Subcutaneous abdominal adipose tissue (tissue), 5 donors: ENCODE measurements at regions not wholly inside any gene's neighbourhood (a gene's known extent, or its start where the extent isn't known, plus 50 kb on each side); places are given as distances from the start of the nearest gene placed in this dataset.

Source experiments
- H3K27ac ChIP-seq: one replicate; pipeline ENCODE4 v1.7.0; 2013; ENCODE audit warnings: low read depth, mild to moderate bottlenecking, inconsistent platforms, low read length, moderate library complexity
- H3K27me3 ChIP-seq, 5 donors: one replicate each; pipeline ENCODE4 v1.7.0; 2013; ENCODE audit warnings: low read length in 5 of 5, inconsistent platforms in 1 of 5; ENCODE audit not compliant: control insufficient read depth in 5 of 5, insufficient read depth in 4 of 5
- H3K36me3 ChIP-seq, 5 donors: one replicate each; pipeline ENCODE4 v1.7.0; 2013; ENCODE audit warnings: low read length in 5 of 5; ENCODE audit not compliant: control insufficient read depth in 5 of 5, insufficient read depth in 5 of 5
- H3K4me1 ChIP-seq, 5 donors: one replicate each; pipeline ENCODE4 v1.7.0; 2013; ENCODE audit warnings: low read length in 5 of 5, mild to moderate bottlenecking in 3 of 5, moderate library complexity in 1 of 5; ENCODE audit not compliant: control insufficient read depth in 5 of 5, insufficient read depth in 5 of 5
- H3K4me3 ChIP-seq, 5 donors: one replicate each; pipeline ENCODE4 v1.7.0; 2013; ENCODE audit warnings: low read length in 5 of 5, low read depth in 1 of 5
- H3K9ac ChIP-seq, 5 donors: one replicate each; pipeline ENCODE4 v1.7.0; 2013; ENCODE audit warnings: low read length in 5 of 5, mild to moderate bottlenecking in 4 of 5, moderate library complexity in 3 of 5
- H3K9me3 ChIP-seq, 5 donors: one replicate each; pipeline ENCODE4 v1.7.0; 2013; ENCODE audit warnings: low read length in 5 of 5; ENCODE audit not compliant: control insufficient read depth in 5 of 5
- donor health status: healthy.
- donor health status: healthy.
- donor health status: healthy.
- donor health status: healthy.
- donor health status: healthy.

GRCh38 chr1:244164511-244164890 lies 113.4 kb downstream of the ZBTB18 start:
- no peaks in the 10 kb centered on the region for H3K27me3 ChIP-seq
- peak overlapping the region; percentile 37 for H3K27ac ChIP-seq
- no peaks in the 10 kb centered on the region for H3K9me3 ChIP-seq
- H3K36me3 ChIP-seq = no peaks in the 10 kb centered on the region
- no peak overlapping the region for H3K4me3 ChIP-seq
- peaks cover 0 to 18% (median 0%) of the 10 kb centered on the region in 5 donors for H3K4me1 ChIP-seq
- no peak overlapping the region for H3K9ac ChIP-seq

- H3K9ac ChIP-seq = no peak overlapping the region
- no peaks in the 10 kb centered on the region for H3K27me3 ChIP-seq
- H3K27ac ChIP-seq = no peak overlapping the region
- no peaks in the 10 kb centered on the region for H3K36me3 ChIP-seq
- H3K4me1 ChIP-seq = peaks cover 0 to 18% (median 0%) of the 10 kb centered on the region in 5 donors
- H3K9me3 ChIP-seq = no peaks in the 10 kb centered on the region
- H3K4me3 ChIP-seq = no peak overlapping the region
Measured at GRCh38 chr1:244165021-244165420, 113.9 kb downstream of the ZBTB18 start.

DNA sequence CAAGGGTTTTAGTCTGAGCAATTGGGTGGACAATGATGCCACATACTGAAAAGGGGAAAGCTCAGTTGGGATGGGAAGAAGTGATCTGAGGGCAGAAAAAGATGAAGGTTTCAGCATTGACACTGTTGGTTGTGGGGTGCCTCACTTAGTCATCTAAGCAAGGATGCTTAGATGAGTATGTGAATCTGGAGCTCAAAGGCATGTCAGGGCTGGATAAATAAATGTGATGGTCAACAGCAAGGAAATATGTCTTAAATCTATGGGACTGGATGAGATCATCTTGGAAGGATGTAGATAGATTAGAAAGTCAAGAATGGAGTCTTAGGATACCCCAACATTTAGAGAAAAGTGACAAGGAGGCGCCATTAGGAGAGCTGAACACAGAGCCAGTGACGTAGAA lies 114.6 kb downstream of the ZBTB18 start:
- H3K9ac ChIP-seq = no peak overlapping the region
- H3K27ac ChIP-seq = no peak overlapping the region
- H3K4me3 ChIP-seq = no peak overlapping the region
- no peaks in the 10 kb centered on the region for H3K9me3 ChIP-seq
- H3K4me1 ChIP-seq = peaks cover 0 to 18% (median 0%) of the 10 kb centered on the region in 5 donors
- no peaks in the 10 kb centered on the region for H3K36me3 ChIP-seq
- no peaks in the 10 kb centered on the region for H3K27me3 ChIP-seq

- Histone ChIP-seq H3K27me3 (no peaks in the 10 kb centered on the region), H3K27ac (no peak overlapping the region), H3K4me3 (no peak overlapping the region)
Measured at GRCh38 chr1:244171241-244171985, 120.3 kb downstream of the ZBTB18 start.

DNA sequence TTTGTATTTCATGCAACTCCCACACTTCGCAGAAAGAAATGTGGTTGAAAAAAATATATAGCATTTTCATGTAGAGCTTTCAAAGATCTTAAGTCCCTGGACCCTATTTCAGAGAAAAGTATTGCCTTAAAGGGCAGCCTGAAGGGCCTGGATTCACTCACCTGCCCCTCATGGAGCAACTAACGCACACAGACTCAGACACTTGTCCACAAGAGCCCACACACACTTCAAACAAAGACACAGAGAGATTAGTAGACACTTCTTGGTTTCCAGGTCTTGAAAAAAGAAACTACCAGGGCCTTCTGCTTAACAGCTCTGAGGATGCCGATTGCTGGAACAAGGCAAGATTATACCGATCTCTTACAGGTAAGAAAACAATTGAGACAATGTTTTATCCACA lies 122.2 kb downstream of the ZBTB18 start:
- Histone ChIP-seq H3K27ac (no peak overlapping the region), H3K36me3 (no peaks in the 10 kb centered on the region), H3K4me3 (no peak overlapping the region), H3K4me1 (peaks cover 0 to 8% (median 0%) of the 10 kb centered on the region in 5 donors), H3K27me3 (no peaks in the 10 kb centered on the region), H3K9ac (no peak overlapping the region), H3K9me3 (no peaks in the 10 kb centered on the region)

More at GRCh38 chr1:244171241-244171985, 120.3 kb downstream of the ZBTB18 start:
- H3K9me3 ChIP-seq = no peaks in the 10 kb centered on the region
- peaks cover 0 to 8% (median 0%) of the 10 kb centered on the region in 5 donors for H3K4me1 ChIP-seq
- no peak overlapping the region for H3K9ac ChIP-seq
- H3K36me3 ChIP-seq = no peaks in the 10 kb centered on the region

DNA sequence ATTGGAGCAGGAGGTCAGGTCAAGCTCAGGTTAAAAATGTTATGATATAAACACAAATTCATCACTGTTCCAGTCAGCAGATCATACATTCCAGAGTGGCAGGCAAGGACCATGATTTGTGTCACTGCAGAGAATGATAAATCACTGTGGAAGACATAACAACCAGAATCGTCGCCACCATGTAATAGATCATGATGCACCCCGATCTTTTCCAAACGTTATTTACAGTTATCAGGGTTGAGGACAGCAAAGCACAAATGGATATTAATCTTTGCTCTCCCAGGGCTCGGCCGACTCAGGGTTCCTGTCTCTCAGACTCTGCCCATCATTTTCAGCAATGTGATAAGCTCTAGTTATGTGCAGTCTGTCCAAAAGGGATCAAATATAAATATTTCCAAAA lies 122.7 kb downstream of the ZBTB18 start:
- Histone ChIP-seq H3K27ac (no peak overlapping the region), H3K4me1 (peaks cover 0 to 8% (median 0%) of the 10 kb centered on the region in 5 donors), H3K9me3 (no peaks in the 10 kb centered on the region), H3K27me3 (no peaks in the 10 kb centered on the region), H3K4me3 (no peak overlapping the region), H3K9ac (no peak overlapping the region), H3K36me3 (no peaks in the 10 kb centered on the region)

GRCh38 chr1:244174922-244175521 lies 123.9 kb downstream of the ZBTB18 start:
- no peaks in the 10 kb centered on the region for H3K36me3 ChIP-seq
- H3K9me3 ChIP-seq = no peaks in the 10 kb centered on the region
- H3K27ac ChIP-seq = no peak overlapping the region

GRCh38 chr1:244176201-244176600 lies 125.1 kb downstream of the ZBTB18 start:
- H3K9me3 ChIP-seq = no peaks in the 10 kb centered on the region
- no peak overlapping the region for H3K27ac ChIP-seq
- no peak overlapping the region for H3K9ac ChIP-seq
- peaks cover 0 to 13% (median 0%) of the 10 kb centered on the region in 5 donors for H3K4me1 ChIP-seq
- H3K4me3 ChIP-seq = no peak overlapping the region
- no peaks in the 10 kb centered on the region for H3K36me3 ChIP-seq
- no peaks in the 10 kb centered on the region for H3K27me3 ChIP-seq

More at GRCh38 chr1:244174922-244175521, 123.9 kb downstream of the ZBTB18 start:
- no peak overlapping the region for H3K4me3 ChIP-seq
- H3K9ac ChIP-seq = no peak overlapping the region
- peaks cover 0 to 8% (median 0%) of the 10 kb centered on the region in 5 donors for H3K4me1 ChIP-seq
- no peaks in the 10 kb centered on the region for H3K27me3 ChIP-seq

- H3K4me1 ChIP-seq = peaks cover 0 to 8% (median 0%) of the 10 kb centered on the region in 5 donors
- no peaks in the 10 kb centered on the region for H3K9me3 ChIP-seq
- H3K27ac ChIP-seq = no peak overlapping the region
- no peaks in the 10 kb centered on the region for H3K36me3 ChIP-seq
- H3K9ac ChIP-seq = no peak overlapping the region
- no peak overlapping the region for H3K4me3 ChIP-seq
- no peaks in the 10 kb centered on the region for H3K27me3 ChIP-seq
Measured at GRCh38 chr1:244180256-244180655, 129.2 kb downstream of the ZBTB18 start.

DNA sequence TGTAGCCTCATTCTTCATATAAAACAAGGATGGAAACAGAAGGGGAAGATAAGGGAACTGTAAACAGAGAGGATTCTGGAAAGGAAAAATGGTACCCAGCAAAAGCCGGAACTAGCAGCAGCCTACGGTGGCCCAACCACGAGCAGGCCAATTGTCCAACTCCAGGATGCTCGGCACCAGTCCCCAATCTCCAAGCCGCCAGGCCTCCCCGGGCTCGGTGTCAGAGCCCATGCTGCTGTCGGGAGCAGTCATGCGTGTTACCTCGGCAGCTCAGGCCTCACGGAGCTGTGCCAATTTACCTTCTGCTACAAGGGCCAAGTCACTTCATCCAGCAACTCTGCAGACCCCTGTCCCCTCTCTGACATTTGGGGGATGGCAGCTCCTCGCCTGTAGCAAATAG lies 130.8 kb downstream of the ZBTB18 start:
- Histone ChIP-seq H3K9me3 (no peaks in the 10 kb centered on the region), H3K4me1 (peaks cover 0 to 8% (median 0%) of the 10 kb centered on the region in 5 donors), H3K9ac (no peak overlapping the region), H3K4me3 (no peak overlapping the region), H3K36me3 (no peaks in the 10 kb centered on the region), H3K27ac (no peak overlapping the region), H3K27me3 (no peaks in the 10 kb centered on the region)
